OCI-LY7 (cell line): ENCODE measurements at regions not wholly inside any gene's neighbourhood (a gene's known extent, or its start where the extent isn't known, plus 50 kb on each side); places are given as distances from the start of the nearest gene placed in this dataset.

Experiments used
- BruUV-seq: library from RNA; stranded (reverse); fragments of 400-500 nt; replicated peaks from 2 replicates; lab custom pipeline; 2021; lab: Mats Ljungman, UMichigan
- CTCF ChIA-PET: fragments of 300-600 bp; sonication (Branson Sonifier 250); formaldehyde crosslinking; loops from one replicate; lab custom pipeline; 2022; ENCODE audit warnings: antibody characterized with exemption; ENCODE audit not compliant: unreplicated experiment; lab: Charles Lee
- POLR2A ChIA-PET: fragments of 300-600 bp; sonication (Branson Sonifier 250); formaldehyde crosslinking; loops from one replicate; lab custom pipeline; 2022; ENCODE audit warnings: antibody characterized with exemption; lab: Charles Lee
- DNase-seq: peaks from one replicate; pipeline ENCODE4 v3.0.0-alpha.2; 2015; ENCODE audit warnings: low spot score
- H2AFZ ChIP-seq: fragments of 200-600 bp; sonication (generic), shearing (Covaris generic); 2 replicates; pipeline ENCODE4 v1.6.1; 2014; ENCODE audit warnings: mild to moderate bottlenecking, antibody characterized with exemption, low read length, moderate library complexity
- H3K27ac ChIP-seq: fragments of 200-600 bp; sonication (generic); 2 replicates; pipeline ENCODE4 v1.5.1; 2014; ENCODE audit warnings: mixed run types, low read depth, mild to moderate bottlenecking, moderate library complexity, low read length, inconsistent platforms; ENCODE audit not compliant: poor library complexity, severe bottlenecking
- H3K36me3 ChIP-seq: fragments of 200-600 bp; sonication (generic); 2 replicates; pipeline ENCODE4 v1.6.1; 2014; ENCODE audit warnings: mild to moderate bottlenecking, antibody characterized with exemption, low read length, moderate library complexity, mixed read lengths; ENCODE audit not compliant: insufficient read depth
- H3K4me1 ChIP-seq: fragments of 200-600 bp; sonication (generic); 2 replicates; pipeline ENCODE4 v1.5.1; 2014; ENCODE audit warnings: mild to moderate bottlenecking, low read length; ENCODE audit not compliant: insufficient read depth, poor library complexity, severe bottlenecking
- H3K4me2 ChIP-seq: fragments of 200-600 bp; sonication (generic); 2 replicates; pipeline ENCODE4 v1.6.1; 2014; ENCODE audit warnings: mild to moderate bottlenecking, low read length
- H3K4me3 ChIP-seq: fragments of 200-600 bp; sonication (generic); 2 replicates; pipeline ENCODE4 v1.5.1; 2014; ENCODE audit warnings: mild to moderate bottlenecking, low read depth, low read length; ENCODE audit not compliant: poor library complexity, severe bottlenecking
- H3K79me2 ChIP-seq: fragments of 200-600 bp; sonication (generic); 2 replicates; pipeline ENCODE4 v1.6.1; 2016; ENCODE audit warnings: low read depth, mild to moderate bottlenecking, low read length, moderate library complexity, mixed read lengths; ENCODE audit not compliant: insufficient read depth
- H3K9me2 ChIP-seq: fragments of 200-600 bp; sonication (generic); 2 replicates; pipeline ENCODE4 v1.6.1; 2016; ENCODE audit warnings: mild to moderate bottlenecking, low read length, mixed read lengths; ENCODE audit not compliant: insufficient read depth
- H3K9me3 ChIP-seq: fragments of 200-600 bp; sonication (generic); 2 replicates; pipeline ENCODE4 v1.6.1; 2014; ENCODE audit warnings: mild to moderate bottlenecking, mixed run types, low read length, mixed read lengths
- H4K20me1 ChIP-seq: fragments of 200-600 bp; sonication (generic); 2 replicates; pipeline ENCODE4 v1.6.1; 2014; ENCODE audit warnings: mild to moderate bottlenecking, antibody characterized with exemption, low read length, moderate library complexity, mixed read lengths; ENCODE audit not compliant: insufficient read depth
- EZH2phosphoT487 ChIP-seq: fragments of 200-600 bp; sonication (generic); IDR thresholded peaks from 2 replicates; pipeline ENCODE4 v1.6.1; 2018; ENCODE audit warnings: low read depth, borderline replicate concordance, mild to moderate bottlenecking, mixed run types, antibody characterized with exemption, low read length, moderate library complexity, mixed read lengths
- intact Hi-C: fragments of 100-400 bp; cut with micrococcal nuclease; formaldehyde crosslinking; loops from one replicate; pipeline ENCODE4 v1.10.0; 2022; ENCODE audit not compliant: unreplicated experiment
- TF ChIP-seq, protein P1 (sequence below): fragments of 200-600 bp; sonication (generic); conservative IDR thresholded peaks from 2 replicates; pipeline ENCODE4 v1.5.1; 2014; ENCODE audit warnings: mild to moderate bottlenecking, antibody characterized with exemption, low read length, moderate library complexity, mixed read lengths

- Histone ChIP-seq H3K9me2 (no peaks in the 10 kb centered on the region), H3K4me3 (no peak overlapping the region), H3K79me2 (no peaks in the 10 kb centered on the region), H3K27ac (no peak overlapping the region), H3K4me2 (no peak overlapping the region), H2AFZ (no peak overlapping the region), H4K20me1 (no peaks in the 10 kb centered on the region), H3K9me3 (no peaks in the 10 kb centered on the region), H3K36me3 (no peaks in the 10 kb centered on the region), H3K4me1 (no peaks in the 10 kb centered on the region)
- no peak for TF ChIP-seq EZH2phosphoT487
- TF ChIP-seq, protein P1, sequence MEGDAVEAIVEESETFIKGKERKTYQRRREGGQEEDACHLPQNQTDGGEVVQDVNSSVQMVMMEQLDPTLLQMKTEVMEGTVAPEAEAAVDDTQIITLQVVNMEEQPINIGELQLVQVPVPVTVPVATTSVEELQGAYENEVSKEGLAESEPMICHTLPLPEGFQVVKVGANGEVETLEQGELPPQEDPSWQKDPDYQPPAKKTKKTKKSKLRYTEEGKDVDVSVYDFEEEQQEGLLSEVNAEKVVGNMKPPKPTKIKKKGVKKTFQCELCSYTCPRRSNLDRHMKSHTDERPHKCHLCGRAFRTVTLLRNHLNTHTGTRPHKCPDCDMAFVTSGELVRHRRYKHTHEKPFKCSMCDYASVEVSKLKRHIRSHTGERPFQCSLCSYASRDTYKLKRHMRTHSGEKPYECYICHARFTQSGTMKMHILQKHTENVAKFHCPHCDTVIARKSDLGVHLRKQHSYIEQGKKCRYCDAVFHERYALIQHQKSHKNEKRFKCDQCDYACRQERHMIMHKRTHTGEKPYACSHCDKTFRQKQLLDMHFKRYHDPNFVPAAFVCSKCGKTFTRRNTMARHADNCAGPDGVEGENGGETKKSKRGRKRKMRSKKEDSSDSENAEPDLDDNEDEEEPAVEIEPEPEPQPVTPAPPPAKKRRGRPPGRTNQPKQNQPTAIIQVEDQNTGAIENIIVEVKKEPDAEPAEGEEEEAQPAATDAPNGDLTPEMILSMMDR: no peak
- CTCF ChIA-PET: no interaction called here
- BruUV-seq: no TSS peak
- POLR2A ChIA-PET: interaction anchor here (0.7 kb wide), 1 partner anchor 21 kb away, joined by 8 read pairs; no protein-coding TSS in a partner anchor
- intact Hi-C loops: no loop called here
- no peak for DNase-seq
These were observed 107.0 kb downstream of the MGST1 start for GRCh38 chr12:16454481-16454880.

- no peak overlapping the region for H2AFZ ChIP-seq
- H3K79me2 ChIP-seq: no peaks in the 10 kb centered on the region
- H3K9me2 ChIP-seq: no peaks in the 10 kb centered on the region
- no peak for DNase-seq
- TF ChIP-seq, protein P1: no peak
- TF ChIP-seq EZH2phosphoT487: no peak
- no peaks in the 10 kb centered on the region for H3K36me3 ChIP-seq
- no peaks in the 10 kb centered on the region for H3K9me3 ChIP-seq
- H3K4me1 ChIP-seq: no peaks in the 10 kb centered on the region
- intact Hi-C loops: no loop called here
- CTCF ChIA-PET: no interaction called here
- POLR2A ChIA-PET: interaction anchor here (0.6 to 0.9 kb wide), 2 partner anchors 17 to 138 kb away, joined by 3 read pairs; no protein-coding TSS in a partner anchor
- no peak overlapping the region for H3K27ac ChIP-seq
- no peaks in the 10 kb centered on the region for H4K20me1 ChIP-seq
- H3K4me3 ChIP-seq: no peak overlapping the region
- no TSS peak for BruUV-seq
- H3K4me2 ChIP-seq: no peak overlapping the region
These were observed 111.2 kb downstream of the MGST1 start for GRCh38 chr12:16458521-16459078.

- Histone ChIP-seq H3K79me2 (no peaks in the 10 kb centered on the region), H3K9me2 (no peaks in the 10 kb centered on the region), H3K27ac (no peak overlapping the region), H3K9me3 (no peaks in the 10 kb centered on the region), H3K4me1 (no peaks in the 10 kb centered on the region), H3K36me3 (no peaks in the 10 kb centered on the region), H3K4me3 (no peak overlapping the region), H4K20me1 (no peaks in the 10 kb centered on the region), H3K4me2 (no peak overlapping the region), H2AFZ (no peak overlapping the region)
- no peak for DNase-seq
- TF ChIP-seq, protein P1: no peak
- ChIA-PET CTCF (no interaction called here), POLR2A (no interaction called here)
- no TSS peak for BruUV-seq
- intact Hi-C loops: no loop called here
These were observed 119.8 kb downstream of the MGST1 start for GRCh38 chr12:16467272-16467671.
